Progenitor cell of endocrine pancreas (in vitro differentiated cells): ENCODE measurements at regions not wholly inside any gene's neighbourhood (a gene's known extent, or its start where the extent isn't known, plus 50 kb on each side); places are given as distances from the start of the nearest gene placed in this dataset.
A peak's percentile ranks its signal among the peaks of the same experiment; 100 is the strongest.

ENCODE experiments used
- DNase-seq: peaks from one replicate; pipeline ENCODE4 v3.0.0; 2021; ENCODE audit warnings: low spot score; ENCODE audit not compliant: unreplicated experiment
- H3K27ac Mint-ChIP-seq: 2 replicates; pipeline ENCODE4 v1.8.0; 2021; ENCODE audit warnings: mild to moderate bottlenecking, moderate library complexity, mixed read lengths
- H3K27me3 Mint-ChIP-seq: 2 replicates; pipeline ENCODE4 v1.8.0; 2021; ENCODE audit warnings: mixed read lengths
- H3K36me3 Mint-ChIP-seq: 2 replicates; pipeline ENCODE4 v1.8.0; 2022; ENCODE audit warnings: mixed read lengths; ENCODE audit not compliant: insufficient read depth
- H3K4me1 Mint-ChIP-seq: 2 replicates; pipeline ENCODE4 v1.8.0; 2021; ENCODE audit warnings: low read depth, mixed read lengths
- H3K4me3 Mint-ChIP-seq: 2 replicates; pipeline ENCODE4 v1.8.0; 2021; ENCODE audit warnings: low read depth, mild to moderate bottlenecking, moderate library complexity, mixed read lengths
- H3K9me3 Mint-ChIP-seq: 2 replicates; pipeline ENCODE4 v1.8.0; 2021; ENCODE audit warnings: low read depth, mixed read lengths
- CTCF ChIP-seq: fragments of 200-600 bp; sonication (generic); IDR thresholded peaks from one replicate; pipeline ENCODE4 v1.5.0; 2021; ENCODE audit warnings: antibody characterized with exemption, mild to moderate bottlenecking; ENCODE audit not compliant: unreplicated experiment

GRCh38 chr4:24241511-24241910 is 342.8 kb downstream of the DHX15 start:
- no peaks in the 10 kb centered on the region for H3K27me3 Mint-ChIP-seq
- DNase-seq, result no peak
- no peaks in the 10 kb centered on the region for H3K9me3 Mint-ChIP-seq
- TF ChIP-seq CTCF, result no peak
- no peak overlapping the region for H3K27ac Mint-ChIP-seq
- H3K4me3 Mint-ChIP-seq, result no peak overlapping the region
- H3K36me3 Mint-ChIP-seq, result no peaks in the 10 kb centered on the region
- peaks cover 3% of the 10 kb centered on the region for H3K4me1 Mint-ChIP-seq

DNA sequence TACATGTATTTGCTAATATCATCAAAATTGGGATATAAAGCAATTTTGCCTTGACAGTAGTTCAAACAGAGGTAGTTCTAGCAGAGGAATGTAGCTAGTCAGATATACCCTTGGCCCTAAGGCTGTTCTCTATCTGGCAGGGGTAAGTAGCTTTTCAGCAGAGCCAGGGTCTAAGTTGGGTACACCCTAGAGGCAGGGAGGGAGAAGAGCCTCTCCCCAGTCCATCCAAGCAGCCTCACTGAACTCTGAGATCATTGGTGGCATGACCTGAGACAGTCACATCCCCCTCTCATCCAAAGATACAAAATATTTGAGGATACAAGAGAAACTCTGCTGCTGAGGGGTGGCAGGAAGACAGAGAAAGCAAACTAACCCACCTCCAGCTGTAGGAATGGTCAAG is 343.7 kb downstream of the DHX15 start:
- TF ChIP-seq CTCF, result peak; percentile 9
- H3K4me1 Mint-ChIP-seq, result peaks cover 4% of the 10 kb centered on the region

GRCh38 chr4:24237709-24238108 is 346.6 kb downstream of the DHX15 start:
- no peak for DNase-seq
- H3K27ac Mint-ChIP-seq, result no peak overlapping the region
- H3K4me3 Mint-ChIP-seq, result no peak overlapping the region
- no peaks in the 10 kb centered on the region for H3K27me3 Mint-ChIP-seq
- no peaks in the 10 kb centered on the region for H3K36me3 Mint-ChIP-seq
- no peak for TF ChIP-seq CTCF
- peaks cover 4% of the 10 kb centered on the region for H3K4me1 Mint-ChIP-seq
- H3K9me3 Mint-ChIP-seq, result no peaks in the 10 kb centered on the region

More for the DNA sequence above, 343.7 kb downstream of the DHX15 start:
- no peak overlapping the region for H3K27ac Mint-ChIP-seq
- no peaks in the 10 kb centered on the region for H3K36me3 Mint-ChIP-seq
- no peaks in the 10 kb centered on the region for H3K27me3 Mint-ChIP-seq
- no peak overlapping the region for H3K4me3 Mint-ChIP-seq
- DNase-seq, result no peak
- no peaks in the 10 kb centered on the region for H3K9me3 Mint-ChIP-seq

DNA sequence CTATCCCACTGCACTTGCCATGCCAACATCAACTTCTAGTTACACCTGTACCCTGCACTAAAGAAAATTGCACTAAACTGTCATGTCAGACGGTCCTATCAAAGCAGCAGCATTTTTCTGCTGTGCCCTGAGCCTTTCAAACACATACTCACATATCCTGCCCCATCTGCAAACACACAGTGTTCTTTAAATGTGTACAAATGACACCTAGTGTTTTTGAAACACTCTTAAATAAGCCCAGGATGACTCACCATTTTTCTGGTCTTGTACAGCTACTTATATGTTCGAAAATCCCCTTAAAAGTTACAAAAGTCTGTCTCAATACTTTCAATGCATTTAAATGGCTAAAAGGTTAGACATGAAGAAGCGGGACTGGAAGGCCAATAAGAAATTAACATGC is 346.7 kb upstream of the PPARGC1A start:
- DNase-seq, result no peak
- H3K36me3 Mint-ChIP-seq, result no peaks in the 10 kb centered on the region
- no peak for TF ChIP-seq CTCF
- no peak overlapping the region for H3K4me3 Mint-ChIP-seq
- H3K27me3 Mint-ChIP-seq, result no peaks in the 10 kb centered on the region
- no peak overlapping the region for H3K27ac Mint-ChIP-seq
- H3K4me1 Mint-ChIP-seq, result peaks cover 4% of the 10 kb centered on the region
- no peaks in the 10 kb centered on the region for H3K9me3 Mint-ChIP-seq

DNA sequence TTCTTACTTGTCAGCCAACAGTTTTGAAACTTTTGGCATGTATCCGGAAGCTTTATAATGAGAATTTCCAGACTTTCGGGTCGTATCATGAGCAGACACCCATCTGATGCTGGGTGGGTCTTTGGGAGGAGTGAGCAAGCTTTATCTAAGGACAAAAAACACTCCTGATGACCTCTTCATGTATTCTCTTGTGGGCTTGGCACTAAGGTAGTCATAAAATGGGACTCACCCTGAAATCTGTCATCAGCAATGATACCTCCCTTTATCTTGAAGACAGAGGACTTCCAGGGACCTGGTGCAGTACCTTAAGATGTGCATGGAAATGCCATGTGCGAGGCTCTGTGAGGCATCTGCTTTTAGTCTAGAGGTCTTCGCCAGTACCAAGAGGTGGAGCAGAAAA is 346.3 kb upstream of the PPARGC1A start:
- Mint-ChIP-seq H3K4me3 (no peak overlapping the region), H3K27me3 (no peaks in the 10 kb centered on the region), H3K27ac (no peak overlapping the region), H3K4me1 (peaks cover 4% of the 10 kb centered on the region), H3K9me3 (no peaks in the 10 kb centered on the region), H3K36me3 (no peaks in the 10 kb centered on the region)
- no peak for TF ChIP-seq CTCF
- DNase-seq, result no peak
